ENCODE measurements at regions not wholly inside any gene's neighbourhood (a gene's known extent, or its start where the extent isn't known, plus 50 kb on each side); places are given as distances from the start of the nearest gene placed in this dataset.

- ChIA-PET POLR2A (no interaction called here), CTCF (no interaction called here)
- no peak overlapping the region for H3K4me3 Mint-ChIP-seq
- peaks cover 18% of the 10 kb centered on the region for H3K9me3 Mint-ChIP-seq
- no peak for TF ChIP-seq ZNF121 (CRISPR knock-in tag; IDR thresholded peaks at IDR 0.05)
- TF ChIP-seq NR2C2 (CRISPR knock-in tag; IDR thresholded peaks at IDR 0.05), result no peak
- TF ChIP-seq, protein P1, sequence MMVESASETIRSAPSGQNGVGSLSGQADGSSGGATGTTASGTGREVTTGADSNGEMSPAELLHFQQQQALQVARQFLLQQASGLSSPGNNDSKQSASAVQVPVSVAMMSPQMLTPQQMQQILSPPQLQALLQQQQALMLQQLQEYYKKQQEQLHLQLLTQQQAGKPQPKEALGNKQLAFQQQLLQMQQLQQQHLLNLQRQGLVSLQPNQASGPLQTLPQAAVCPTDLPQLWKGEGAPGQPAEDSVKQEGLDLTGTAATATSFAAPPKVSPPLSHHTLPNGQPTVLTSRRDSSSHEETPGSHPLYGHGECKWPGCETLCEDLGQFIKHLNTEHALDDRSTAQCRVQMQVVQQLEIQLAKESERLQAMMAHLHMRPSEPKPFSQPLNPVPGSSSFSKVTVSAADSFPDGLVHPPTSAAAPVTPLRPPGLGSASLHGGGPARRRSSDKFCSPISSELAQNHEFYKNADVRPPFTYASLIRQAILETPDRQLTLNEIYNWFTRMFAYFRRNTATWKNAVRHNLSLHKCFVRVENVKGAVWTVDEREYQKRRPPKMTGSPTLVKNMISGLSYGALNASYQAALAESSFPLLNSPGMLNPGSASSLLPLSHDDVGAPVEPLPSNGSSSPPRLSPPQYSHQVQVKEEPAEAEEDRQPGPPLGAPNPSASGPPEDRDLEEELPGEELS (CRISPR knock-in tag; IDR thresholded peaks at IDR 0.05), result no peak
- TF ChIP-seq, protein P2, sequence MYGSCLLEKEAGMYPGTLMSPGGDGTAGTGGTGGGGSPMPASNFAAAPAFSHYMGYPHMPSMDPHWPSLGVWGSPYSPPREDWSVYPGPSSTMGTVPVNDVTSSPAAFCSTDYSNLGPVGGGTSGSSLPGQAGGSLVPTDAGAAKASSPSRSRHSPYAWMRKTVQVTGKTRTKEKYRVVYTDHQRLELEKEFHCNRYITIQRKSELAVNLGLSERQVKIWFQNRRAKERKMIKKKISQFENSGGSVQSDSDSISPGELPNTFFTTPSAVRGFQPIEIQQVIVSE (CRISPR knock-in tag; IDR thresholded peaks at IDR 0.05; ENCODE audit: borderline replicate concordance), result no peak
- no peak for TF ChIP-seq NFE2L1 (CRISPR knock-in tag; IDR thresholded peaks at IDR 0.05)
- TF ChIP-seq FOXK1 (CRISPR knock-in tag; IDR thresholded peaks at IDR 0.05), result no peak
- TF ChIP-seq ZNF263 (CRISPR knock-in tag; IDR thresholded peaks at IDR 0.05; ENCODE audit: low read depth), result no peak
- no peak for TF ChIP-seq MXD4 (CRISPR knock-in tag; IDR thresholded peaks at IDR 0.05; ENCODE audit: borderline replicate concordance)
- TF ChIP-seq ZNF138 (CRISPR knock-in tag; conservative IDR thresholded peaks at IDR 0.05), result no peak
- no peak for TF ChIP-seq ZNF423 (CRISPR knock-in tag; IDR thresholded peaks at IDR 0.05)
- no peak for TF ChIP-seq NFATC4 (CRISPR knock-in tag; IDR thresholded peaks at IDR 0.05)
- no peak for TF ChIP-seq E2F4 (CRISPR knock-in tag; IDR thresholded peaks at IDR 0.05; ENCODE audit: borderline replicate concordance, low read depth)
- TF ChIP-seq ESRRA (CRISPR knock-in tag; IDR thresholded peaks at IDR 0.05; ENCODE audit: borderline replicate concordance), result no peak
- no peak for TF ChIP-seq RELA (CRISPR knock-in tag; IDR thresholded peaks at IDR 0.05; ENCODE audit: borderline replicate concordance)
- no peak for TF ChIP-seq ATF6 (CRISPR knock-in tag; IDR thresholded peaks at IDR 0.05)
- TF ChIP-seq IRF2 (CRISPR knock-in tag; IDR thresholded peaks at IDR 0.05; ENCODE audit: borderline replicate concordance, low read depth), result no peak
- peaks cover 7% of the 10 kb centered on the region; the same call in 1 of the 2 replicates for H3K27me3 Mint-ChIP-seq (ENCODE audit: low read depth)
- H3K4me1 Mint-ChIP-seq, result no peaks in the 10 kb centered on the region
- peaks cover 8% of the 10 kb centered on the region; the same call in 1 of the 2 replicates for H3K36me3 Mint-ChIP-seq
- DNase-seq (ENCODE audit: low spot score), result no peak
- peak overlapping the region; percentile 50; the same call in 1 of the 2 replicates for H3K27ac Mint-ChIP-seq
- ATAC-seq, result no peak
Observed at GRCh38 chr12:111246477-111247011, 122.4 kb downstream of the PHETA1 start.

GRCh38 chr12:111245701-111246476, 123.0 kb downstream of the PHETA1 start:
- DNase-seq (ENCODE audit: low spot score) (no peak), ATAC-seq (no peak)
- ChIA-PET CTCF (no interaction called here), POLR2A (no interaction called here)
- no peak overlapping the region for H3K27ac Mint-ChIP-seq
- peaks cover 7% of the 10 kb centered on the region; the same call in 1 of the 2 replicates for H3K27me3 Mint-ChIP-seq (ENCODE audit: low read depth)
- H3K4me3 Mint-ChIP-seq, result no peak overlapping the region
- H3K4me1 Mint-ChIP-seq, result no peaks in the 10 kb centered on the region
- H3K36me3 Mint-ChIP-seq, result peaks cover 8% of the 10 kb centered on the region; the same call in 1 of the 2 replicates
- H3K9me3 Mint-ChIP-seq, result peaks cover 18% of the 10 kb centered on the region
- TF ChIP-seq NR2C2 (CRISPR knock-in tag; IDR thresholded peaks at IDR 0.05) (no peak), USF1 (CRISPR knock-in tag; IDR thresholded peaks at IDR 0.05) (no peak), ARID4B (CRISPR knock-in tag; IDR thresholded peaks at IDR 0.05; ENCODE audit: borderline replicate concordance) (no peak), CREB1 (CRISPR knock-in tag; IDR thresholded peaks at IDR 0.05) (no peak), ZNF416 (CRISPR knock-in tag; IDR thresholded peaks at IDR 0.05) (no peak), ELF4 (CRISPR knock-in tag; IDR thresholded peaks at IDR 0.05; ENCODE audit: low read depth) (no peak)
- TF ChIP-seq, protein P3, sequence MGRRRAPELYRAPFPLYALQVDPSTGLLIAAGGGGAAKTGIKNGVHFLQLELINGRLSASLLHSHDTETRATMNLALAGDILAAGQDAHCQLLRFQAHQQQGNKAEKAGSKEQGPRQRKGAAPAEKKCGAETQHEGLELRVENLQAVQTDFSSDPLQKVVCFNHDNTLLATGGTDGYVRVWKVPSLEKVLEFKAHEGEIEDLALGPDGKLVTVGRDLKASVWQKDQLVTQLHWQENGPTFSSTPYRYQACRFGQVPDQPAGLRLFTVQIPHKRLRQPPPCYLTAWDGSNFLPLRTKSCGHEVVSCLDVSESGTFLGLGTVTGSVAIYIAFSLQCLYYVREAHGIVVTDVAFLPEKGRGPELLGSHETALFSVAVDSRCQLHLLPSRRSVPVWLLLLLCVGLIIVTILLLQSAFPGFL (CRISPR knock-in tag; IDR thresholded peaks at IDR 0.05; ENCODE audit: borderline replicate concordance), result no peak
